ENCODE measurements at regions not wholly inside any gene's neighbourhood (a gene's known extent, or its start where the extent isn't known, plus 50 kb on each side); places are given as distances from the start of the nearest gene placed in this dataset.
A peak's percentile ranks its signal among the peaks of the same experiment; 100 is the strongest.

DNA sequence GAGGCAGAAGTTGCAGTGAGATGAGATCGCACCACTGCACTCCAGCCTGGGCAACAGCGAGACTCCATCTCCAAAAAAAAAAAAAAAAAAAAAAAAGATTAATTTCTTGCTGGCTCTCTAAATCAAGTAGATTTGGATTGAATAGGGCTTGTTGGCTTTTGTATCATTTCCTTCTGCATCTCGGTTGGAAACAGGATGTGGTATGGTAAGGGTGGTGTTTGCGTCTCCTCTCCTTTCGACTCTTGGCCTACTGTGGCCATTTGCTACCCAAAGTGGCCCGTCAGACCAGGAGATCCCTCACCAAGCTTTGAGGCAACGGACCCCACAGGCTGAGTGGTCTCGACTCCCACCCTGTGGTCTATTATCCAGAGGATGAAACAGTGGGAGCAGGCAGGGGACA is 168.0 kb upstream of the IRX3 start:
- Histone ChIP-seq H3K27me3 (peaks cover 0 to 17% (median 0%) of the 10 kb centered on the region in 4 donors), H3K4me3 (no peak overlapping the region), H3K27ac (replicated peaks in 1 of 4) (no peak overlapping the region), H3K4me1 (no peaks in the 10 kb centered on the region), H3K9me3 (no peaks in the 10 kb centered on the region), H3K36me3 (no peaks in the 10 kb centered on the region)
- TF ChIP-seq POLR2A (IDR thresholded peaks at IDR 0.05; ENCODE audit: low read depth) (no peak), POLR2AphosphoS5 (IDR thresholded peaks at IDR 0.05) (no peak), EP300 (IDR thresholded peaks at IDR 0.05) (no peak)
- TF ChIP-seq, protein P1, sequence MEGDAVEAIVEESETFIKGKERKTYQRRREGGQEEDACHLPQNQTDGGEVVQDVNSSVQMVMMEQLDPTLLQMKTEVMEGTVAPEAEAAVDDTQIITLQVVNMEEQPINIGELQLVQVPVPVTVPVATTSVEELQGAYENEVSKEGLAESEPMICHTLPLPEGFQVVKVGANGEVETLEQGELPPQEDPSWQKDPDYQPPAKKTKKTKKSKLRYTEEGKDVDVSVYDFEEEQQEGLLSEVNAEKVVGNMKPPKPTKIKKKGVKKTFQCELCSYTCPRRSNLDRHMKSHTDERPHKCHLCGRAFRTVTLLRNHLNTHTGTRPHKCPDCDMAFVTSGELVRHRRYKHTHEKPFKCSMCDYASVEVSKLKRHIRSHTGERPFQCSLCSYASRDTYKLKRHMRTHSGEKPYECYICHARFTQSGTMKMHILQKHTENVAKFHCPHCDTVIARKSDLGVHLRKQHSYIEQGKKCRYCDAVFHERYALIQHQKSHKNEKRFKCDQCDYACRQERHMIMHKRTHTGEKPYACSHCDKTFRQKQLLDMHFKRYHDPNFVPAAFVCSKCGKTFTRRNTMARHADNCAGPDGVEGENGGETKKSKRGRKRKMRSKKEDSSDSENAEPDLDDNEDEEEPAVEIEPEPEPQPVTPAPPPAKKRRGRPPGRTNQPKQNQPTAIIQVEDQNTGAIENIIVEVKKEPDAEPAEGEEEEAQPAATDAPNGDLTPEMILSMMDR (IDR thresholded peaks at IDR 0.05) = no peak
- intact Hi-C loops (cut with DNase I) = no loop called here
- 89% methylated on average over 8 of the region's 8 CpGs for WGBS
- no peak for DNase-seq (ENCODE audit: extremely low spot score)

DNA sequence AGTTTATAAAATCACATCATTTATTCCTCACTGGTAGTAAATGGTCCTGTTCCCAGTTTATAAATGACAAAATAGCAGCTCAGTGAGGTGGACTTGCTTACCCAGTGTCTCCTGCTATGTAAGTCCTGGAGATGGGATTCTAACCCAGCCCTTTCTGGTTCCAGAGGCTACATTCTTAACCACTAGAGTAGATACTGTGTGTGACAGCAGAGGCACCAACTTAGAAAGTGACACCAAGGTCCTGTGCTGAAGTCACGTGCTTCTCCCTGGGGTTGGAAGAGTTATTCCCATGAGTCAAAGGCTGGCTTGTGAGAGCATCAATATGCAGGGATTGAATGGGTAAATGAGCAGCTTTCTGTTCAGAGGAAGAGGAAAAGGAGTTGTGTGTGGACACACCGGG is 167.3 kb upstream of the IRX3 start:
- Histone ChIP-seq H3K4me1 (no peaks in the 10 kb centered on the region), H3K27me3 (peaks cover 0 to 13% (median 0%) of the 10 kb centered on the region in 4 donors), H3K27ac (replicated peaks in 1 of 4) (no peak overlapping the region), H3K36me3 (no peaks in the 10 kb centered on the region), H3K4me3 (no peak overlapping the region), H3K9me3 (no peaks in the 10 kb centered on the region)
- no peak for DNase-seq (ENCODE audit: extremely low spot score)
- intact Hi-C loops (cut with DNase I) = no loop called here
- WGBS = 92% methylated on average over 1 of the region's 2 CpGs
- no peak for TF ChIP-seq EP300 (IDR thresholded peaks at IDR 0.05)

DNA sequence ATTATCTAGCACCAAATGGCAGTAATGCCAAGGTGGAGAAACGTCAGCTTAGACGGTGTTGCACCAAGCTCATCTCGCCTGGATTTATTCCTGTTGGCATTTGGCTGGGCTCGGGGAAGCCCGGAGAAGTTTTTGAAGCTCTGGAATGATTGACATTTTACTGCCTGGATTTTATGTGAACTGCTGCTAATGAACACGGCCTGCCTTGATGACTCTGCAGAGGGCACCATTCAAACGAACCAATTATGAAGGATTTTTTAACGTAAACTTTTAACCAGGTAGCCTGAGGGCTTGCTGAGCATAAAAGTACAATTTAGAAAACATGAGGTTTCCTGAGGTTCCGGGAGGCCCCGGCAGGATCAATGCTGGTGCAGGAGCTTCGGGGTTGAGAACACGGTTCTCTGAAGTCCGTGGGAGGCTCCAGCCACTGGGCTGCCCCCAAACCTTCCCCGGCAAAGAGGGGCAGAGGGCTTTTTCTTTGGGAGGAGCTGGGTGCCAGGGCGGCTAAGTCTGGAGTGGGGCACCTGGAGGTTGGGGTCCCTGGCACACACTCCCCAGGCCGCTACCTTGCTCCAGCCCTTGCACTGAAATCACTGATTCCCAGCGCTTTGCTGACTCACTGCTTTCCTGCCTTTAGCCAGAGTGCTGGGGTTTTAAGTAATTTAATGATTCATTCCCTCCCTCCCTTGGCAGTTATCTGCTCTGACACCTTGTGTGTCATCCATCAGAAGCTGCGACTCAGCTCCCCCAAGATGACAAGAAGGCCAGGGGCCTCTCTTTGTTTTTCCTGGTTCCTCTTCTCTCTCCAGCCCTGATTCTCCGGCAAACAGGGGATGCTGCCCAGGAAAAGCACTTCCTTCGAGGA is 161.2 kb upstream of the IRX3 start:
- intact Hi-C loops (cut with DNase I) = no loop called here
- H3K27me3 ChIP-seq = peaks cover 0 to 16% (median 0%) of the 10 kb centered on the region in 4 donors
- no peaks in the 10 kb centered on the region for H3K36me3 ChIP-seq
- no peak overlapping the region for H3K4me3 ChIP-seq
- no peak overlapping the region for H3K27ac ChIP-seq (replicated peaks in 1 of 4)
- no peak for DNase-seq (ENCODE audit: extremely low spot score)
- 79% methylated on average over 20 of the region's 20 CpGs for WGBS
- TF ChIP-seq POLR2AphosphoS5 (IDR thresholded peaks at IDR 0.05) (no peak), EP300 (IDR thresholded peaks at IDR 0.05) (no peak), POLR2A (IDR thresholded peaks at IDR 0.05; ENCODE audit: low read depth) (no peak)
- TF ChIP-seq, protein P1 (IDR thresholded peaks at IDR 0.05) = no peak
- peaks cover 0 to 8% (median 2%) of the 10 kb centered on the region in 4 donors for H3K4me1 ChIP-seq
- H3K9me3 ChIP-seq = peaks cover 0 to 20% (median 0%) of the 10 kb centered on the region in 4 donors

DNA sequence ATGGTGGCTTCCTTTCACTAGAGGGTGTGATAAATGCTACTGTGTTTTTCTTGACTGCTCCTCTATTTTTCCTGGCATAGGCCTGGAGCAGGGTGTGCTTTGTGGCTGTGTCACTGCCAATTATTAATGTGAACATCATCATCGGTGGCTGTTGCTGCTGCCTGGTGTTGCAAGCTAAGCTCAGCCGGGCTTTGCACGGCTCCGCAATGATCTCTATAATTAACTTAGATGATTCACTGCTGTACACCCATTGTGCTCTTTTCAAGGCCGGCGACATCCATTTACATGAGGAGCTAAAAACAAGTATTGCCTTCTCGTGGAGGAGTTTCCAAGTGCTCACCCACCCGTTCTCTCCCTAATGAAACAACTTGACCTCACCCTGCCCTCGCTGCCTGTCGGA is 160.1 kb upstream of the IRX3 start:
- DNase-seq (ENCODE audit: extremely low spot score) = no peak
- WGBS = 52% methylated on average over 10 of the region's 10 CpGs
- H3K4me3 ChIP-seq = no peak overlapping the region
- H3K9me3 ChIP-seq = peaks cover 0 to 20% (median 0%) of the 10 kb centered on the region in 4 donors
- H3K27me3 ChIP-seq = peaks cover 0 to 9% (median 0%) of the 10 kb centered on the region in 4 donors
- H3K4me1 ChIP-seq = peaks cover 0 to 8% (median 2%) of the 10 kb centered on the region in 4 donors
- no peak overlapping the region for H3K27ac ChIP-seq (replicated peaks in 1 of 4)
- H3K36me3 ChIP-seq = no peaks in the 10 kb centered on the region
- intact Hi-C loops (cut with DNase I) = no loop called here
- peak in 1 of 2 donors; percentile 25 for TF ChIP-seq POLR2AphosphoS5 (IDR thresholded peaks at IDR 0.05)
- TF ChIP-seq EP300 (IDR thresholded peaks at IDR 0.05) = no peak

DNA sequence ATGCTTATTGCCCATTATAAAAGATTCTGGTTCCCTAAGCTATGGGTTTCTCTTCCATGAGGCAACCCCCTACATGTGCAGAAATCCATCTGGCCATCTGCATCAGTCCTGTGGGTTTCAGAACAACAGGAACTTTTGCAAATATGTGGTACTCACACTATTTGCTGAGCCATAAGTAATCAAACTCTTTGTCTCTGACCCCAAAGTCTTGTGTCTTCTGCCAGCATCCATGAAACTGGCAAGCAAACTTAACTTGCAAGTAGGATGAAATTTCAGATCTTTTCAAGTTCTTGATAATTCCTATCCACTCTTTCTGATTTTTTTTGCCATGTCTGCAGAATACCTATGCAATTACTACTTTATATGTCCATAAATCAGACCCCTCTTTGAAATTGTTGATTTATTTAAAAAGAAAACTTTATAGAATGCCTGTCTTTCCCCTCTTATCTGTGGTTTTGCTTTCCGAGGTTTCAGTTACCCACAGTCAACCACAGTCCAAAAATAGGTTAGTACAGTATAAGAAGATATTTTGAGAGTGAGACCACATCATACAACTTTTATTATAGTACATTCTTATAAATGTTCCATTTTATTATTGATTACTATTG is 158.4 kb upstream of the IRX3 start:
- DNase-seq (ENCODE audit: extremely low spot score) = no peak
- Histone ChIP-seq H3K4me1 (peaks cover 0 to 8% (median 2%) of the 10 kb centered on the region in 4 donors), H3K9me3 (peaks cover 0 to 20% (median 0%) of the 10 kb centered on the region in 4 donors), H3K27me3 (peaks cover 0 to 9% (median 0%) of the 10 kb centered on the region in 4 donors), H3K27ac (replicated peaks in 1 of 4) (no peak overlapping the region), H3K36me3 (no peaks in the 10 kb centered on the region), H3K4me3 (no peak overlapping the region)
- 65% methylated on average over 1 of the region's 1 CpG for WGBS
- TF ChIP-seq POLR2AphosphoS5 (IDR thresholded peaks at IDR 0.05) (no peak), POLR2A (IDR thresholded peaks at IDR 0.05; ENCODE audit: low read depth) (no peak), EP300 (IDR thresholded peaks at IDR 0.05) (no peak)
- TF ChIP-seq, protein P1 (IDR thresholded peaks at IDR 0.05) = no peak
- intact Hi-C loops (cut with DNase I) = no loop called here
